ENCODE measurements at regions not wholly inside any gene's neighbourhood (a gene's known extent, or its start where the extent isn't known, plus 50 kb on each side); places are given as distances from the start of the nearest gene placed in this dataset.

- DNase-seq, result no peak
Observed at GRCh38 chr19:46945694-46946489, 73.7 kb upstream of the NPAS1 start.

- no peak for DNase-seq
Observed at GRCh38 chr19:46946611-46947238, 72.9 kb upstream of the NPAS1 start.

- no peak for DNase-seq
Observed at GRCh38 chr19:46947866-46948265, 71.8 kb upstream of the NPAS1 start.

DNA sequence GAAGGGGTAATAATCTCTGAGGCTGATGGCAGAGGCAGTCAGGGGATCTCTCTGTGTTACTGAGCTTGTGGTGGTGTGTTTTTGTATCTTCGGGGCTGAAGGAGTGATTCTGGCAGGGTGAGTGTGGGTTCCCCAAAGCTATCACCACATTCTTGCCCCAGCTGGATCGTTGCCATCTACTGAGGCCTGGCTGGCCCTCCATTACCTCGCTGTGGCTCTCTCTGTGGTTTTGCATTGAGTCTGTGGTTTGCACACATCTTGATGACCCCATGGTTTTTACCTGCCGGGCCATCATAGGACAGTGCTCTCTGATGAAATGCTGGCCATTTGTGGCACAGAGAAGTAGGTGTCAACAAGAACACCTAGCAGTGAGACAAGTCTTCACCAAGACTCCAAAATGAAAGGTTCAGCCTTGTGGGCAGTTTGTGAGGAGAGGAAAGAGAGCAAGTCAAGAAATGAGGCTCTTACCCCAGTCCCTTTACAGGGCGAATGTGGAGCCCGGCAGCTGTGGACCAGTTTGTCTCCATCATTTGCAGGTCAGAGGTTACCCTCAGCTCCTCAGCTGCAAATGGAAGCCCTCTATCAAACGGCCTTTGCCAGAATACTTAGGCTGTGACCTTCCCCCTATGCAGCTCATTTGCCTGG lies 69.0 kb upstream of the NPAS1 start:
- no peak for DNase-seq

- DNase-seq, result no peak
Observed at GRCh38 chr19:46951171-46951986, 68.3 kb upstream of the NPAS1 start.

GRCh38 chr19:46952874-46953273 lies 66.8 kb upstream of the NPAS1 start:
- no peak for DNase-seq

- no peak for DNase-seq
Observed at GRCh38 chr19:46953955-46954501, 65.6 kb upstream of the NPAS1 start.

- DNase-seq, result no peak
Observed at GRCh38 chr19:46954502-46954992, 65.1 kb upstream of the NPAS1 start.

GRCh38 chr19:46954993-46955812 lies 64.4 kb upstream of the NPAS1 start:
- DNase-seq, result peak; percentile 4

- no peak for DNase-seq
Observed at GRCh38 chr19:46955813-46956371, 63.7 kb upstream of the NPAS1 start.

GRCh38 chr19:46958532-46958931 lies 61.1 kb upstream of the NPAS1 start:
- no peak for DNase-seq

- no peak for DNase-seq
Observed at GRCh38 chr19:46959894-46960556, 59.6 kb upstream of the NPAS1 start.

- no peak for DNase-seq
Observed at GRCh38 chr19:46962030-46962570, 57.5 kb upstream of the NPAS1 start.

- no peak for DNase-seq
Observed at GRCh38 chr19:46963093-46963734, 56.4 kb upstream of the NPAS1 start.

DNA sequence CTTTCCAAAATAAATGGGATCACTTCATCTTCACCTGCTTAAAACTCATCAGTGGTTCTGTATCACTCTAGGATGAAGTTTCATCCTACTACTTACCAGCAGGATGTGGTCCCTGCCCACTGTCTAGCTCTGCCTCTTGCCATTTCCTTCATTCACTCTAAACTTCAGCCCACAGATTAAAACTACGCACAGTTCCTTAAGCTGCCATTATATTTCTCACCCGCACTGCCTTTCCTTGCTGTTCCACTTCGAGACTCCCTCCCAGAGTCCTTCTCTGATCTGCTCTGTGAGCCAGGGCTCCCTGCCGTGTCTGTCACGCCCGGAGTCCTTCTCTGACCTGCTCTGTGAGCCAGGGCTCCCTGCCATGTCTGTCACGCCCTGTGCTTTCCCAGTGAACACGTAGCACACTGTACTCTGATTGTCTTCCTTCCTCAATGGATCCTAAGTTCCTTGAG lies 52.0 kb upstream of the NPAS1 start:
- peak; percentile 31 for DNase-seq

All from T-helper 9 cell (primary cell).